Upper lobe of left lung (tissue), 4 donors: ENCODE measurements at regions not wholly inside any gene's neighbourhood (a gene's known extent, or its start where the extent isn't known, plus 50 kb on each side); places are given as distances from the start of the nearest gene placed in this dataset.

Experiments used
- POLR2A ChIP-seq, 4 donors: fragments of 450-650 bp; IDR thresholded peaks; one replicate each; pipeline ENCODE4 v1.5.1; 2016 to 2017; ENCODE audit warnings: antibody characterized with exemption in 4 of 4, mild to moderate bottlenecking in 2 of 4
- TF ChIP-seq, protein P1 (sequence below), 6 experiments: fragments of 450-650 bp in 4 of 6; fragments of 200-600 bp in 2 of 6; sonication (generic) in 2 of 6; IDR thresholded peaks; one replicate each; pipeline ENCODE4 v1.5.1; 2016 to 2019; ENCODE audit warnings: antibody characterized with exemption in 6 of 6

DNA sequence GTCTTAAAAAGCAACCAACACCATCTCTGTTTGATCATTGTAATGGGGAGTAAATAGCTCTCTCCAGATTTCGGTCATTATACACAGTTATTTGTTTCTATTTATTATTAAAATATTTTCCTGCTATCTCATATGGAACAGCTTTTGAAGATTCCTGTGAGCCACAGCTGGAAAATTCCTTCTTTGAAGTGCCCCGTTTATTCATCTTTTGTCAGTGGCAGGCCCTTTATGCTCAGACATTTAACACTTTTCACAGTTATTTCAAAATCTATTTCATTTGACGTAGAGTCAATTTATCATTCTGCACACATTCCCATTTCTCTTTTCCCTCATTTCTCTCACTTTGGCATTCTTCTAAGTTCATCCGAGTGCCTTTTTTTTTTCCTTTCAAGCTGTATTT, 245.9 kb upstream of the ELAC2 start:
- TF ChIP-seq, protein P1, sequence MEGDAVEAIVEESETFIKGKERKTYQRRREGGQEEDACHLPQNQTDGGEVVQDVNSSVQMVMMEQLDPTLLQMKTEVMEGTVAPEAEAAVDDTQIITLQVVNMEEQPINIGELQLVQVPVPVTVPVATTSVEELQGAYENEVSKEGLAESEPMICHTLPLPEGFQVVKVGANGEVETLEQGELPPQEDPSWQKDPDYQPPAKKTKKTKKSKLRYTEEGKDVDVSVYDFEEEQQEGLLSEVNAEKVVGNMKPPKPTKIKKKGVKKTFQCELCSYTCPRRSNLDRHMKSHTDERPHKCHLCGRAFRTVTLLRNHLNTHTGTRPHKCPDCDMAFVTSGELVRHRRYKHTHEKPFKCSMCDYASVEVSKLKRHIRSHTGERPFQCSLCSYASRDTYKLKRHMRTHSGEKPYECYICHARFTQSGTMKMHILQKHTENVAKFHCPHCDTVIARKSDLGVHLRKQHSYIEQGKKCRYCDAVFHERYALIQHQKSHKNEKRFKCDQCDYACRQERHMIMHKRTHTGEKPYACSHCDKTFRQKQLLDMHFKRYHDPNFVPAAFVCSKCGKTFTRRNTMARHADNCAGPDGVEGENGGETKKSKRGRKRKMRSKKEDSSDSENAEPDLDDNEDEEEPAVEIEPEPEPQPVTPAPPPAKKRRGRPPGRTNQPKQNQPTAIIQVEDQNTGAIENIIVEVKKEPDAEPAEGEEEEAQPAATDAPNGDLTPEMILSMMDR (IDR thresholded peaks at IDR 0.05) = no peak
- no peak for TF ChIP-seq POLR2A (IDR thresholded peaks at IDR 0.05)
